Spleen (tissue), 7 donors: ENCODE measurements at regions not wholly inside any gene's neighbourhood (a gene's known extent, or its start where the extent isn't known, plus 50 kb on each side); places are given as distances from the start of the nearest gene placed in this dataset.

Experiments used
- POLR2A ChIP-seq, 3 donors: fragments of 450-650 bp; IDR thresholded peaks; one replicate each; pipeline ENCODE4 v1.5.1; 2017; ENCODE audit warnings: antibody characterized with exemption in 3 of 3, mild to moderate bottlenecking in 1 of 3
- POLR2AphosphoS5 ChIP-seq, 3 donors: sonication (generic); formaldehyde crosslinking; IDR thresholded peaks; one replicate each; pipeline ENCODE4 v1.5.1; 2017; ENCODE audit warnings: antibody characterized with exemption in 3 of 3
- TF ChIP-seq, protein P1 (sequence below), 11 experiments: fragments of 200-600 bp in 7 of 11; fragments of 450-650 bp in 4 of 11; sonication (generic) in 4 of 11; IDR thresholded peaks in 8 of 11; conservative IDR thresholded peaks in 3 of 11; 1 replicate in 7 of 11; 2 replicates in 4 of 11; pipeline versions ENCODE4 v1.4.0 to v1.8.0; 2016 to 2021; ENCODE audit warnings: antibody characterized with exemption in 11 of 11, inconsistent platforms in 4 of 11, mild to moderate bottlenecking in 1 of 11
- donor health status: DM: no; HTN: no; CAD: no; lungs with moderate emphysema.
- donor health status: DM: no; HTN: no; CAD: no.
- donor health status: DM: no; HTN: no; CAD: no.

DNA sequence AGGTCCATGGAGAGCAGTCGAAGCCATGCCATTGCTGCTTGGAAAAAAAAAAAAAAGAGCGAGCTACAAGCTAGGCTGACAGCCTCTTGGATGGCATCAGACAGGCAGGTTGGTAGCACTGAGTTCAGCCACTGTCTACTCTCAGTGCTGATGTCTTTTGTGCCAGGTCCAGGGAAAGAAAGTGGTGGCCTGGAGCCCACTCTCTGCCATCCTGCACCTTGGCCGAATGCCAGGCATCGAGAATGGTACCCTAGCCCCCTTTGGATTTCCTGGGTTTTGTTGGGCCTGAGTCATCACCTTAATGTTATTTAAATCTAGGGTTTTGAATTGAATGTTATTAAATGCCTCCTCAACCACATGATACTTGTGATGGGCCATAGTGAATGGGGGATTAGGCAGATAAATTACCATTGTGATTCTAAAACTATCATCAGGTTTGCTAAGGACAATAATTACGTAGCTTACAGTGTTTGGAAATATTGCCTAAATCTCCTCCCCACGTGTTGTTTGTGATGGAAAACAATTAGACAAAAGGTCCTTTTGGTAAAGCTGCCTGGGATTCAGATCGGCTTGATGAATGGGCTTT, 195.7 kb upstream of the GPR26 start:
- TF ChIP-seq POLR2A (IDR thresholded peaks at IDR 0.05) = no peak
- TF ChIP-seq, protein P1, sequence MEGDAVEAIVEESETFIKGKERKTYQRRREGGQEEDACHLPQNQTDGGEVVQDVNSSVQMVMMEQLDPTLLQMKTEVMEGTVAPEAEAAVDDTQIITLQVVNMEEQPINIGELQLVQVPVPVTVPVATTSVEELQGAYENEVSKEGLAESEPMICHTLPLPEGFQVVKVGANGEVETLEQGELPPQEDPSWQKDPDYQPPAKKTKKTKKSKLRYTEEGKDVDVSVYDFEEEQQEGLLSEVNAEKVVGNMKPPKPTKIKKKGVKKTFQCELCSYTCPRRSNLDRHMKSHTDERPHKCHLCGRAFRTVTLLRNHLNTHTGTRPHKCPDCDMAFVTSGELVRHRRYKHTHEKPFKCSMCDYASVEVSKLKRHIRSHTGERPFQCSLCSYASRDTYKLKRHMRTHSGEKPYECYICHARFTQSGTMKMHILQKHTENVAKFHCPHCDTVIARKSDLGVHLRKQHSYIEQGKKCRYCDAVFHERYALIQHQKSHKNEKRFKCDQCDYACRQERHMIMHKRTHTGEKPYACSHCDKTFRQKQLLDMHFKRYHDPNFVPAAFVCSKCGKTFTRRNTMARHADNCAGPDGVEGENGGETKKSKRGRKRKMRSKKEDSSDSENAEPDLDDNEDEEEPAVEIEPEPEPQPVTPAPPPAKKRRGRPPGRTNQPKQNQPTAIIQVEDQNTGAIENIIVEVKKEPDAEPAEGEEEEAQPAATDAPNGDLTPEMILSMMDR (IDR thresholded peaks at IDR 0.05 in 8 of 11, conservative IDR thresholded peaks at IDR 0.05 in 3 of 11) = no peak
- no peak for TF ChIP-seq POLR2AphosphoS5 (IDR thresholded peaks at IDR 0.05)
